GM12892 (cell line): ENCODE measurements at regions not wholly inside any gene's neighbourhood (a gene's known extent, or its start where the extent isn't known, plus 50 kb on each side); places are given as distances from the start of the nearest gene placed in this dataset.

Experiments
- POLR2A ChIP-seq: IDR thresholded peaks from 2 replicates; pipeline ENCODE4 v1.6.1; 2011; ENCODE audit warnings: low read depth, low read length, control low read depth
- POLR2AphosphoS5 ChIP-seq: IDR thresholded peaks from 2 replicates; pipeline ENCODE4 v1.6.1; 2011; ENCODE audit warnings: low read depth, low read length, control low read depth

DNA sequence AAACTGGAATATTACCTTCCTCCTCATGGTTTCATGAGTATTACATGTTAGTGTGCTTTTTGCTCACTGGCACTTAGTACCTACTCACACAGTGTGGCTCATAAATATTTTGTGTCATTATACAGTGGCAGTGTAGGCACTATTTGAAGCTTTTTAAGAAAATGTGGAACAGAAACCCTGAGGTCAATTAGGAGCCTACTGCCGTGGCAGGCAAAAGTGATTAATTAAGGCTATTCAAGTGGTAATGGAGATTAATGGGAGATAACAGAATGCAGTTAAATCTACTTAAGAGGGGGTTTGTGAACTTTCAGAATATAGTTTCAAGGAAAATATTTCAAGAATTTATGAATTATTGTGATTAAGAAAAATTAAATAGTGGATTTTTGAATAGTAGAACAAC lies 277.6 kb downstream of the HGF start:
- TF ChIP-seq POLR2AphosphoS5 (no peak), POLR2A (no peak)
